Epithelial cell of proximal tubule (primary cell): ENCODE measurements at regions not wholly inside any gene's neighbourhood (a gene's known extent, or its start where the extent isn't known, plus 50 kb on each side); places are given as distances from the start of the nearest gene placed in this dataset.

ENCODE experiments used
- DNase-seq: peaks from one replicate; pipeline ENCODE4 v3.0.0-alpha.2; 2011; ENCODE audit warnings: low read depth
- H3K4me3 ChIP-seq: 2 replicates; pipeline ENCODE4 v1.5.1; 2011; ENCODE audit warnings: low read depth, mild to moderate bottlenecking, low read length
- CTCF ChIP-seq: conservative IDR thresholded peaks from 2 replicates; pipeline ENCODE4 v1.5.1; 2012; ENCODE audit warnings: low read depth, mild to moderate bottlenecking, low read length

GRCh38 chr21:35156293-35157278 is 107.5 kb upstream of the RUNX1 start:
- DNase-seq, result no peak
- no peak overlapping the region for H3K4me3 ChIP-seq
- TF ChIP-seq CTCF, result no peak

GRCh38 chr21:35154788-35155187 is 105.7 kb upstream of the RUNX1 start:
- no peak overlapping the region for H3K4me3 ChIP-seq
- TF ChIP-seq CTCF, result no peak
- no peak for DNase-seq

- no peak for DNase-seq
- H3K4me3 ChIP-seq, result no peak overlapping the region
- TF ChIP-seq CTCF, result no peak
These were observed 104.6 kb upstream of the RUNX1 start for GRCh38 chr21:35153671-35154070.

- TF ChIP-seq CTCF, result no peak
- no peak for DNase-seq
- H3K4me3 ChIP-seq, result no peak overlapping the region
These were observed 101.6 kb upstream of the RUNX1 start for GRCh38 chr21:35150562-35151226.

- no peak overlapping the region for H3K4me3 ChIP-seq
- no peak for TF ChIP-seq CTCF
- no peak for DNase-seq
These were observed 100.6 kb upstream of the RUNX1 start for GRCh38 chr21:35149698-35150097.

GRCh38 chr21:35147439-35147838 is 98.3 kb upstream of the RUNX1 start:
- no peak for TF ChIP-seq CTCF
- no peak overlapping the region for H3K4me3 ChIP-seq
- DNase-seq, result no peak
